Upper lobe of right lung (tissue), 1 donor: ENCODE measurements at regions not wholly inside any gene's neighbourhood (a gene's known extent, or its start where the extent isn't known, plus 50 kb on each side); places are given as distances from the start of the nearest gene placed in this dataset.
"Not testable (repeated sequence)": the region's sequence is repeated elsewhere in the genome, so short reads cannot be mapped to it uniquely, and the experiment has no call there.

Experiments
- ATAC-seq: fragments of 200-7000 bp; cut with Tn5 transposase; one replicate; pipeline ENCODE4 v1.9.1; 2020; ENCODE audit warnings: mild to moderate bottlenecking, moderate library complexity
- DNase-seq: peaks from one replicate; pipeline ENCODE4 v3.0.0-alpha.2; 2020
- H3K27ac ChIP-seq: fragments of 200-600 bp; one replicate; pipeline ENCODE4 v1.8.0; 2022
- H3K27me3 ChIP-seq: fragments of 200-600 bp; one replicate; pipeline ENCODE4 v1.8.0; 2022; ENCODE audit warnings: mild to moderate bottlenecking
- H3K36me3 ChIP-seq: fragments of 200-600 bp; one replicate; pipeline ENCODE4 v1.8.0; 2022
- H3K4me1 ChIP-seq: fragments of 200-600 bp; one replicate; pipeline ENCODE4 v1.8.0; 2022
- H3K4me3 ChIP-seq: fragments of 200-600 bp; one replicate; pipeline ENCODE4 v1.8.0; 2022; ENCODE audit warnings: mild to moderate bottlenecking
- H3K9me3 ChIP-seq: fragments of 200-600 bp; one replicate; pipeline ENCODE4 v1.8.0; 2022
- CTCF ChIP-seq: fragments of 200-600 bp; IDR thresholded peaks from one replicate; pipeline ENCODE4 v1.8.0; 2022; ENCODE audit warnings: antibody characterized with exemption
- intact Hi-C: fragments of 100-400 bp; cut with DNase I; formaldehyde crosslinking; loops from one replicate; pipeline ENCODE4 v1.11.0; 2022
- donor health status: DM: no; HTN: yes; CAD: no; lungs with severe emphysema.

- DNase-seq (no peak), ATAC-seq (no peak)
Measured at GRCh38 chrX:21225643-21226042, 148.6 kb upstream of the CNKSR2 start.

GRCh38 chrX:21228974-21229373 is 145.2 kb upstream of the CNKSR2 start:
- H3K4me3 ChIP-seq, H3K4me1 ChIP-seq, H3K27me3 ChIP-seq, intact Hi-C loops, DNase-seq, H3K9me3 ChIP-seq, H3K27ac ChIP-seq, ATAC-seq, H3K36me3 ChIP-seq: not testable (repeated sequence)

More at GRCh38 chrX:21225643-21226042, 148.6 kb upstream of the CNKSR2 start:
- no peak for TF ChIP-seq CTCF
- H3K4me3 ChIP-seq: no peak overlapping the region
- no peaks in the 10 kb centered on the region for H3K4me1 ChIP-seq
- H3K27me3 ChIP-seq: no peaks in the 10 kb centered on the region
- intact Hi-C loops: no loop called here
- H3K36me3 ChIP-seq: no peaks in the 10 kb centered on the region
- H3K9me3 ChIP-seq: no peaks in the 10 kb centered on the region
- no peak overlapping the region for H3K27ac ChIP-seq

- ATAC-seq (no peak), DNase-seq (no peak)
- no peak for TF ChIP-seq CTCF
- no peak overlapping the region for H3K4me3 ChIP-seq
- H3K4me1 ChIP-seq: no peaks in the 10 kb centered on the region
- no peaks in the 10 kb centered on the region for H3K27me3 ChIP-seq
- intact Hi-C loops: no loop called here
- H3K9me3 ChIP-seq: no peaks in the 10 kb centered on the region
- H3K36me3 ChIP-seq: no peaks in the 10 kb centered on the region
- no peak overlapping the region for H3K27ac ChIP-seq
Measured at GRCh38 chrX:21255032-21255618, 119.1 kb upstream of the CNKSR2 start.

- TF ChIP-seq CTCF: no peak
- Histone ChIP-seq H3K4me3 (no peak overlapping the region), H3K27me3 (no peaks in the 10 kb centered on the region), H3K36me3 (no peaks in the 10 kb centered on the region), H3K4me1 (no peaks in the 10 kb centered on the region), H3K27ac (no peak overlapping the region), H3K9me3 (no peaks in the 10 kb centered on the region)
- intact Hi-C loops: no loop called here
- DNase-seq: no peak
- ATAC-seq: peak; percentile 47
Measured at GRCh38 chrX:21266949-21267348, 107.3 kb upstream of the CNKSR2 start.

GRCh38 chrX:21276736-21277433 is 97.3 kb upstream of the CNKSR2 start:
- no peaks in the 10 kb centered on the region for H3K36me3 ChIP-seq
- no peaks in the 10 kb centered on the region for H3K27me3 ChIP-seq
- H3K4me1 ChIP-seq: no peaks in the 10 kb centered on the region
- H3K4me3 ChIP-seq: no peak overlapping the region
- no peaks in the 10 kb centered on the region for H3K9me3 ChIP-seq
- no peak overlapping the region for H3K27ac ChIP-seq
- TF ChIP-seq CTCF: no peak
- no peak for ATAC-seq
- no peak for DNase-seq
- intact Hi-C loops: no loop called here

GRCh38 chrX:21289232-21289631 is 85.0 kb upstream of the CNKSR2 start:
- no peak overlapping the region for H3K27ac ChIP-seq
- ATAC-seq (no peak), DNase-seq (no peak)
- intact Hi-C loops: no loop called here
- H3K4me1 ChIP-seq: no peaks in the 10 kb centered on the region
- TF ChIP-seq CTCF: no peak
- no peaks in the 10 kb centered on the region for H3K9me3 ChIP-seq
- no peaks in the 10 kb centered on the region for H3K36me3 ChIP-seq
- H3K27me3 ChIP-seq: no peaks in the 10 kb centered on the region
- H3K4me3 ChIP-seq: no peak overlapping the region
